Thyroid gland (tissue), 4 donors: ENCODE measurements at regions not wholly inside any gene's neighbourhood (a gene's known extent, or its start where the extent isn't known, plus 50 kb on each side); places are given as distances from the start of the nearest gene placed in this dataset.

Experiments
- DNase-seq, 2 donors: peaks; one replicate each; pipeline ENCODE4 v3.0.0-alpha.2; 2019
- H3K27ac ChIP-seq, 3 donors: fragments of 200-600 bp; sonication (generic); 1 replicate in 2 of 3; 2 replicates in 1 of 3; pipeline ENCODE4 v1.5.1; 2016 to 2019; ENCODE audit warnings: mild to moderate bottlenecking in 1 of 3, moderate library complexity in 1 of 3
- H3K27me3 ChIP-seq: fragments of 200-600 bp; sonication (generic); one replicate; pipeline ENCODE4 v1.5.1; 2019
- H3K36me3 ChIP-seq, 2 donors: fragments of 200-600 bp; sonication (generic); one replicate each; pipeline ENCODE4 v1.5.1; 2016 to 2019
- H3K4me1 ChIP-seq, 2 donors: fragments of 200-600 bp; sonication (generic); one replicate each; pipeline ENCODE4 v1.5.1; 2017 to 2019
- H3K4me3 ChIP-seq, 3 donors: fragments of 200-600 bp; sonication (generic); replicated peaks in 1 of 3; 1 replicate in 2 of 3; 2 replicates in 1 of 3; pipeline ENCODE4 v1.5.1; 2016; ENCODE audit warnings: mild to moderate bottlenecking in 1 of 3
- H3K9me3 ChIP-seq: fragments of 200-600 bp; sonication (generic); one replicate; pipeline ENCODE4 v1.5.1; 2017
- POLR2A ChIP-seq, 2 donors: fragments of 450-650 bp; IDR thresholded peaks; one replicate each; pipeline ENCODE4 v1.6.1; 2017; ENCODE audit warnings: antibody characterized with exemption in 2 of 2, mild to moderate bottlenecking in 2 of 2, moderate library complexity in 1 of 2
- WGBS, 2 donors: methylation state at CpG; one replicate each; pipeline ENCODE4 v1.1.5; 2017; 5-methylcytosine and 5-hydroxymethylcytosine counted together
- intact Hi-C: fragments of 100-400 bp; cut with DNase I; formaldehyde crosslinking; loops from one replicate; pipeline ENCODE4 v1.15.1; 2023
- TF ChIP-seq, protein P1 (sequence below), 6 experiments: fragments of 200-600 bp in 3 of 6; fragments of 450-650 bp in 3 of 6; sonication (generic) in 3 of 6; IDR thresholded peaks; one replicate each; pipeline ENCODE4 v1.5.1; 2016 to 2019; ENCODE audit warnings: antibody characterized with exemption in 6 of 6, mild to moderate bottlenecking in 2 of 6, inconsistent platforms in 1 of 6, moderate library complexity in 1 of 6

DNA sequence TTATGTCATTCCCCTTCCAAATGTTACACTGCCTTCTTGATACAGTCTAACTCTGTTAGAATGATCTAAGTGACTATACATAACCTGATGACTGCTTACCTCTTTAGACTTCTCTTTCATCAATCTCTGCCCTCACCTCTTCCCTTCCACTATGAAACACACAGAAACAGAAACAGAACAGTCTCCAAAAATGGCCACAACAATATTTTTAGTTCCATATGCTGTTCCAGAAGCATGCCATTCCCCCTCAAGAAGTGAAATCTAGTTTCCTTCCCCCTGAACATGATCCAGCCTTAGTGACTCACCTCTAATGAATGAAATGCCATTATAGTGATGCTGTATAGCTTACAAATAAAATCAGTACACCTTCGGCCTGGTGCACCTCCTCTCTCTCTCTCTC is 229.3 kb upstream of the TENT5A start:
- intact Hi-C loops = no loop called here
- no peak overlapping the region for H3K27ac ChIP-seq
- no peaks in the 10 kb centered on the region for H3K27me3 ChIP-seq
- no peak for DNase-seq
- 72 to 79% methylated on average over 1 of the region's 1 CpG for WGBS, 2 donors
- H3K36me3 ChIP-seq = no peaks in the 10 kb centered on the region
- TF ChIP-seq, protein P1, sequence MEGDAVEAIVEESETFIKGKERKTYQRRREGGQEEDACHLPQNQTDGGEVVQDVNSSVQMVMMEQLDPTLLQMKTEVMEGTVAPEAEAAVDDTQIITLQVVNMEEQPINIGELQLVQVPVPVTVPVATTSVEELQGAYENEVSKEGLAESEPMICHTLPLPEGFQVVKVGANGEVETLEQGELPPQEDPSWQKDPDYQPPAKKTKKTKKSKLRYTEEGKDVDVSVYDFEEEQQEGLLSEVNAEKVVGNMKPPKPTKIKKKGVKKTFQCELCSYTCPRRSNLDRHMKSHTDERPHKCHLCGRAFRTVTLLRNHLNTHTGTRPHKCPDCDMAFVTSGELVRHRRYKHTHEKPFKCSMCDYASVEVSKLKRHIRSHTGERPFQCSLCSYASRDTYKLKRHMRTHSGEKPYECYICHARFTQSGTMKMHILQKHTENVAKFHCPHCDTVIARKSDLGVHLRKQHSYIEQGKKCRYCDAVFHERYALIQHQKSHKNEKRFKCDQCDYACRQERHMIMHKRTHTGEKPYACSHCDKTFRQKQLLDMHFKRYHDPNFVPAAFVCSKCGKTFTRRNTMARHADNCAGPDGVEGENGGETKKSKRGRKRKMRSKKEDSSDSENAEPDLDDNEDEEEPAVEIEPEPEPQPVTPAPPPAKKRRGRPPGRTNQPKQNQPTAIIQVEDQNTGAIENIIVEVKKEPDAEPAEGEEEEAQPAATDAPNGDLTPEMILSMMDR (IDR thresholded peaks at IDR 0.05) = no peak
- no peak for TF ChIP-seq POLR2A (IDR thresholded peaks at IDR 0.05)
- no peaks in the 10 kb centered on the region for H3K4me1 ChIP-seq
- H3K9me3 ChIP-seq = no peaks in the 10 kb centered on the region
- H3K4me3 ChIP-seq = no peak overlapping the region

DNA sequence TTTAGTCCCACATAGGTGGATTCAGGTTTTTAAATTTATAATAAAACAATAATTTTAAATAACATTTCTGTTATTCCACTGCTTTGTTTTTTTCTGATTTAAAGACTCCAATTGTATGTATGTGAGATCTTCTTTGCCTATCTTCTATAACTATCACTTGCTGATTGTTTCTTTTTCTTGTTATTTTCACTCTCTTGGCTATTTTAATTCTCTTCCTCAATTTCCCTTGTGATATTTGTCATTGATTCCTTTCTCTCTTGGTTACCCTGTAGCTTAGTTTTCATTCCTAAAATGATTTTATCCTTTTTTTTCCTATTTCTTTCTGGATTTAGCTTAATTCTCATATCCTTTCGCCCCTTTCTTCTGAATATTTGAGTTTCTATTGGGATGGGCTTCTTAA is 227.3 kb upstream of the TENT5A start:
- H3K9me3 ChIP-seq = no peaks in the 10 kb centered on the region
- intact Hi-C loops = no loop called here
- DNase-seq = no peak
- no peak overlapping the region for H3K27ac ChIP-seq
- no peaks in the 10 kb centered on the region for H3K4me1 ChIP-seq
- no peak overlapping the region for H3K4me3 ChIP-seq
- TF ChIP-seq, protein P1 (IDR thresholded peaks at IDR 0.05) = no peak
- no peak for TF ChIP-seq POLR2A (IDR thresholded peaks at IDR 0.05)
- WGBS, 2 donors = 84 to 89% methylated on average over 1 of the region's 1 CpG
- no peaks in the 10 kb centered on the region for H3K36me3 ChIP-seq
- H3K27me3 ChIP-seq = no peaks in the 10 kb centered on the region

DNA sequence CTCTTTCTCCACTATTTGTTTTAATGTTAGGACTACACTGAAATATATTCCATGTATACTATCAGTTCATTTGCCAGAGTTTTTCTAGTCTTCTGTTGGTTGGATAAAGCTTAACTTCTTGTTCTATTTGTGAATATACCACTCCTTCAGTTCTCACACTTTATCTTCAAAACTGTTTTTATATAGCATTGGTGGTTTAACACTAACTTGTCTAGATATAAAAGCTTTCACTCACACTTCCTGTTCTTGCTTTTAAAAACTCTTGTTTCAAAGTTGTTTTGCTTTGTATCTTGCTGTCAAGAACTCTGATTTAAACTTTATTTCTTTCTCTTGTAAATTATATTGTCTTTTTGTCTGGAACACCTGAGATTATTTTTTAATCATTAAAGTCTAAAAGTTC is 226.8 kb upstream of the TENT5A start:
- Histone ChIP-seq H3K36me3 (no peaks in the 10 kb centered on the region), H3K4me1 (no peaks in the 10 kb centered on the region), H3K27ac (no peak overlapping the region), H3K27me3 (no peaks in the 10 kb centered on the region), H3K9me3 (no peaks in the 10 kb centered on the region), H3K4me3 (no peak overlapping the region)
- intact Hi-C loops = no loop called here
- TF ChIP-seq, protein P1 (IDR thresholded peaks at IDR 0.05) = no peak
- no peak for TF ChIP-seq POLR2A (IDR thresholded peaks at IDR 0.05)
- no peak for DNase-seq

DNA sequence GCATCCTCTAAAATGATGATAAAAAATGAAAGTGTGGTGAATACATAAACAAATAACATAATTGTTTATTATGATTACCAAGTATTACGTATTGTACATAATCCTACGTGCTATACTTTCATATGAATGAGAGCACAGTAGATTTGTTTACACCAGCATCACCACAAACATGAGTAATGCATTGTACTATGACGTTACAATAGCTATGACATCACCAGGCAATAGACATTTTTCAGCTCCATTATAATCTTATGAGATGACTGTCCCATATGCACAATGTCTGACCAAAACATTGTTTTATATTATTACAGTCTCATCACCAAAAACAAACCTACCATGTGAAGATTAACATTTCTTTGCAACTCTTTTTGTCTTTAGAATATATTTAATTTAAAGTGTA is 225.7 kb upstream of the TENT5A start:
- no peak for DNase-seq
- Histone ChIP-seq H3K4me3 (no peak overlapping the region), H3K9me3 (no peaks in the 10 kb centered on the region), H3K4me1 (no peaks in the 10 kb centered on the region), H3K27ac (no peak overlapping the region), H3K27me3 (no peaks in the 10 kb centered on the region), H3K36me3 (no peaks in the 10 kb centered on the region)
- intact Hi-C loops = no loop called here
- TF ChIP-seq, protein P1 (IDR thresholded peaks at IDR 0.05) = no peak
- no peak for TF ChIP-seq POLR2A (IDR thresholded peaks at IDR 0.05)
- 81 to 83% methylated on average over 3 of the region's 3 CpGs for WGBS, 2 donors

DNA sequence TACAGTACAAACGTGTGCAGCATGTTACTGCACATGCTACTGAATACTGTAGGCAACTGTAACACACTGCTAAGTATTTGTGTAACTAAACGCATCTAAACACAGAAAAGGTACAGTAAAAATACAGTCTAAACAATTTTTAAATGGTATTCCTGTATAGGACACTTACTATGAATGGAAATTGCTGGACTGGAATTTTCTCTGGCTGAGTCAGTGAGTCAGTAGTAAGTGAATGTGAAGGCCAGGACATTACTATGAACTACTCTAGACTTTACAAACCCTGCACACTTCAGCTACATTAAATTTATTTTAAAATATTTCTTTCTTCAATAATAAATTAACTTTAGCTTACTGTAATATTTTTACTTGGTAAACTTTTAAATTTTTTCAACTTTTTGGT is 225.0 kb upstream of the TENT5A start:
- no peaks in the 10 kb centered on the region for H3K9me3 ChIP-seq
- DNase-seq = no peak
- TF ChIP-seq, protein P1 (IDR thresholded peaks at IDR 0.05) = no peak
- TF ChIP-seq POLR2A (IDR thresholded peaks at IDR 0.05) = no peak
- intact Hi-C loops = no loop called here
- H3K4me1 ChIP-seq = no peaks in the 10 kb centered on the region
- H3K36me3 ChIP-seq = no peaks in the 10 kb centered on the region
- no peak overlapping the region for H3K4me3 ChIP-seq
- WGBS, 2 donors = 83 to 87% methylated on average over 2 of the region's 2 CpGs
- H3K27ac ChIP-seq = no peak overlapping the region
- H3K27me3 ChIP-seq = no peaks in the 10 kb centered on the region
